ENCODE measurements at regions not wholly inside any gene's neighbourhood (a gene's known extent, or its start where the extent isn't known, plus 50 kb on each side); places are given as distances from the start of the nearest gene placed in this dataset.

DNA sequence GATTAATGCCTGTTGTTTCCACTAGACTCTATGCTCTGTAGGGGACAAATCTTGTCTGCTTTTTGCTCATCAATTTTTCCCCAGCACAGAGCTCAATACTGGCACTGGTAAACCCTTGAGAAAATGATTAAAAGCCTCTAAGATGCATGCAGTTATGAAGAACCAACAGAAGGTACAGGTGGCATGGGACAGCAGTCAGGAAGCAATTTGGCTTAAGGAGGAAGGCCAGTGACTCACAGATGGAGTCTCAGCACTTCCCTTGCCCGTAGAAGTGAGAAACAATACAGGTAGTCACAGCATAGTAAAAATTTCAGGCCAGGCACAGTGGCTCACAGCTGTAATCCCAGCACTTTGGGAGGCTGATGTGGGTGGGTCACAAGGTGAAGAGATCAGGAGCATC lies 504.7 kb upstream of the RBFOX1 start:
- Histone ChIP-seq H3K36me3 (ENCODE audit: control insufficient read depth in 1 of 2, insufficient read depth in 2 of 2, low read length in 2 of 2) (no peaks in the 10 kb centered on the region), H3K79me2 (ENCODE audit: insufficient read depth, low read length) (no peaks in the 10 kb centered on the region), H3K9ac (ENCODE audit: low read length) (no peak overlapping the region), H3K27ac (ENCODE audit: low read depth, low read length) (no peak overlapping the region), H3K9me2 (ENCODE audit: insufficient read depth) (no peaks in the 10 kb centered on the region), H3K4me3 (replicated peaks in 1 of 2; ENCODE audit: low read depth in 1 of 2, low read length in 2 of 2) (no peak overlapping the region), H3K27me3 (ENCODE audit: insufficient read depth, low read length) (no peaks in the 10 kb centered on the region), H3K4me1 (ENCODE audit: control insufficient read depth in 1 of 2, insufficient read depth in 2 of 2, low read length in 2 of 2) (no peaks in the 10 kb centered on the region), H4K20me1 (ENCODE audit: insufficient read depth) (no peaks in the 10 kb centered on the region), H2AFZ (ENCODE audit: low read depth, low read length, poor library complexity, severe bottlenecking) (no peak overlapping the region), H3K9me3 (ENCODE audit: control insufficient read depth in 1 of 2, insufficient read depth in 1 of 2, low read depth in 1 of 2, low read length in 2 of 2) (no peaks in the 10 kb centered on the region), H3K4me2 (ENCODE audit: low read length) (no peak overlapping the region)
- no peak for DNase-seq (ENCODE audit: low read depth, low spot score)
- TF ChIP-seq TCF7L2 (IDR thresholded peaks at IDR 0.05; ENCODE audit: borderline replicate concordance, extremely low read depth, insufficient read depth, insufficient read length) = no peak
- TF ChIP-seq, protein P1, sequence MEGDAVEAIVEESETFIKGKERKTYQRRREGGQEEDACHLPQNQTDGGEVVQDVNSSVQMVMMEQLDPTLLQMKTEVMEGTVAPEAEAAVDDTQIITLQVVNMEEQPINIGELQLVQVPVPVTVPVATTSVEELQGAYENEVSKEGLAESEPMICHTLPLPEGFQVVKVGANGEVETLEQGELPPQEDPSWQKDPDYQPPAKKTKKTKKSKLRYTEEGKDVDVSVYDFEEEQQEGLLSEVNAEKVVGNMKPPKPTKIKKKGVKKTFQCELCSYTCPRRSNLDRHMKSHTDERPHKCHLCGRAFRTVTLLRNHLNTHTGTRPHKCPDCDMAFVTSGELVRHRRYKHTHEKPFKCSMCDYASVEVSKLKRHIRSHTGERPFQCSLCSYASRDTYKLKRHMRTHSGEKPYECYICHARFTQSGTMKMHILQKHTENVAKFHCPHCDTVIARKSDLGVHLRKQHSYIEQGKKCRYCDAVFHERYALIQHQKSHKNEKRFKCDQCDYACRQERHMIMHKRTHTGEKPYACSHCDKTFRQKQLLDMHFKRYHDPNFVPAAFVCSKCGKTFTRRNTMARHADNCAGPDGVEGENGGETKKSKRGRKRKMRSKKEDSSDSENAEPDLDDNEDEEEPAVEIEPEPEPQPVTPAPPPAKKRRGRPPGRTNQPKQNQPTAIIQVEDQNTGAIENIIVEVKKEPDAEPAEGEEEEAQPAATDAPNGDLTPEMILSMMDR (IDR thresholded peaks at IDR 0.05 in 2 of 3, conservative IDR thresholded peaks at IDR 0.05 in 1 of 3; ENCODE audit: borderline replicate concordance in 1 of 3, insufficient read depth in 1 of 3, low read depth in 2 of 3, low read length in 2 of 3) = no peak
- TF ChIP-seq RAD21 (IDR thresholded peaks at IDR 0.05; ENCODE audit: low read depth) = no peak
- no peak for TF ChIP-seq POLR2AphosphoS5 (IDR thresholded peaks at IDR 0.05; ENCODE audit: low read depth, low read length)
- no peak for TF ChIP-seq SP1 (IDR thresholded peaks at IDR 0.05; ENCODE audit: low read depth)
- TF ChIP-seq, protein P2, sequence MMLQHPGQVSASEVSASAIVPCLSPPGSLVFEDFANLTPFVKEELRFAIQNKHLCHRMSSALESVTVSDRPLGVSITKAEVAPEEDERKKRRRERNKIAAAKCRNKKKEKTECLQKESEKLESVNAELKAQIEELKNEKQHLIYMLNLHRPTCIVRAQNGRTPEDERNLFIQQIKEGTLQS (IDR thresholded peaks at IDR 0.05) = no peak
- TF ChIP-seq POLR2A (IDR thresholded peaks at IDR 0.05; ENCODE audit: borderline replicate concordance, extremely low read depth, insufficient read depth, insufficient read length) = no peak
- TF ChIP-seq CBX3 (IDR thresholded peaks at IDR 0.05; ENCODE audit: low read depth) = no peak
- TF ChIP-seq EGR1 (IDR thresholded peaks at IDR 0.05; ENCODE audit: low read depth) = no peak
- no peak for TF ChIP-seq ZFX (IDR thresholded peaks at IDR 0.05)
- TF ChIP-seq ELF1 (IDR thresholded peaks at IDR 0.05; ENCODE audit: borderline replicate concordance, low read depth) = no peak
- no peak for TF ChIP-seq ZNF274 (IDR thresholded peaks at IDR 0.05; ENCODE audit: low read depth, low read length)
- no peak for TF ChIP-seq YY1 (IDR thresholded peaks at IDR 0.05; ENCODE audit: extremely low read depth, insufficient replicate concordance, low read depth, low read length)
- no peak for TF ChIP-seq FOSL1 (IDR thresholded peaks at IDR 0.05; ENCODE audit: low read depth)
- TF ChIP-seq EZH2phosphoT487 (IDR thresholded peaks at IDR 0.05; ENCODE audit: borderline replicate concordance) = no peak
- TF ChIP-seq, protein P3, sequence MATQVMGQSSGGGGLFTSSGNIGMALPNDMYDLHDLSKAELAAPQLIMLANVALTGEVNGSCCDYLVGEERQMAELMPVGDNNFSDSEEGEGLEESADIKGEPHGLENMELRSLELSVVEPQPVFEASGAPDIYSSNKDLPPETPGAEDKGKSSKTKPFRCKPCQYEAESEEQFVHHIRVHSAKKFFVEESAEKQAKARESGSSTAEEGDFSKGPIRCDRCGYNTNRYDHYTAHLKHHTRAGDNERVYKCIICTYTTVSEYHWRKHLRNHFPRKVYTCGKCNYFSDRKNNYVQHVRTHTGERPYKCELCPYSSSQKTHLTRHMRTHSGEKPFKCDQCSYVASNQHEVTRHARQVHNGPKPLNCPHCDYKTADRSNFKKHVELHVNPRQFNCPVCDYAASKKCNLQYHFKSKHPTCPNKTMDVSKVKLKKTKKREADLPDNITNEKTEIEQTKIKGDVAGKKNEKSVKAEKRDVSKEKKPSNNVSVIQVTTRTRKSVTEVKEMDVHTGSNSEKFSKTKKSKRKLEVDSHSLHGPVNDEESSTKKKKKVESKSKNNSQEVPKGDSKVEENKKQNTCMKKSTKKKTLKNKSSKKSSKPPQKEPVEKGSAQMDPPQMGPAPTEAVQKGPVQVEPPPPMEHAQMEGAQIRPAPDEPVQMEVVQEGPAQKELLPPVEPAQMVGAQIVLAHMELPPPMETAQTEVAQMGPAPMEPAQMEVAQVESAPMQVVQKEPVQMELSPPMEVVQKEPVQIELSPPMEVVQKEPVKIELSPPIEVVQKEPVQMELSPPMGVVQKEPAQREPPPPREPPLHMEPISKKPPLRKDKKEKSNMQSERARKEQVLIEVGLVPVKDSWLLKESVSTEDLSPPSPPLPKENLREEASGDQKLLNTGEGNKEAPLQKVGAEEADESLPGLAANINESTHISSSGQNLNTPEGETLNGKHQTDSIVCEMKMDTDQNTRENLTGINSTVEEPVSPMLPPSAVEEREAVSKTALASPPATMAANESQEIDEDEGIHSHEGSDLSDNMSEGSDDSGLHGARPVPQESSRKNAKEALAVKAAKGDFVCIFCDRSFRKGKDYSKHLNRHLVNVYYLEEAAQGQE (IDR thresholded peaks at IDR 0.05; ENCODE audit: low read depth) = no peak
- TF ChIP-seq, protein P4, sequence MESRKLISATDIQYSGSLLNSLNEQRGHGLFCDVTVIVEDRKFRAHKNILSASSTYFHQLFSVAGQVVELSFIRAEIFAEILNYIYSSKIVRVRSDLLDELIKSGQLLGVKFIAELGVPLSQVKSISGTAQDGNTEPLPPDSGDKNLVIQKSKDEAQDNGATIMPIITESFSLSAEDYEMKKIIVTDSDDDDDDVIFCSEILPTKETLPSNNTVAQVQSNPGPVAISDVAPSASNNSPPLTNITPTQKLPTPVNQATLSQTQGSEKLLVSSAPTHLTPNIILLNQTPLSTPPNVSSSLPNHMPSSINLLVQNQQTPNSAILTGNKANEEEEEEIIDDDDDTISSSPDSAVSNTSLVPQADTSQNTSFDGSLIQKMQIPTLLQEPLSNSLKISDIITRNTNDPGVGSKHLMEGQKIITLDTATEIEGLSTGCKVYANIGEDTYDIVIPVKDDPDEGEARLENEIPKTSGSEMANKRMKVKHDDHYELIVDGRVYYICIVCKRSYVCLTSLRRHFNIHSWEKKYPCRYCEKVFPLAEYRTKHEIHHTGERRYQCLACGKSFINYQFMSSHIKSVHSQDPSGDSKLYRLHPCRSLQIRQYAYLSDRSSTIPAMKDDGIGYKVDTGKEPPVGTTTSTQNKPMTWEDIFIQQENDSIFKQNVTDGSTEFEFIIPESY (IDR thresholded peaks at IDR 0.05; ENCODE audit: extremely low read depth, insufficient replicate concordance, low read length) = no peak
- TF ChIP-seq CEBPB (IDR thresholded peaks at IDR 0.05; ENCODE audit: low read depth) = no peak
- CTCF ChIA-PET = no interaction called here
- ATAC-seq = no peak
- POLR2A ChIA-PET = no interaction called here
- no TSS peak for BruUV-seq (replicated peaks)
- intact Hi-C loops (cut with micrococcal nuclease) = no loop called here
- RAD21 ChIA-PET (ENCODE audit: low non-redundant PET in 1 of 2, low total read pairs in 2 of 2, uncharacterized antibody in 2 of 2, unreplicated experiment in 2 of 2) = no interaction called here
